GM18505 (cell line): ENCODE measurements at regions not wholly inside any gene's neighbourhood (a gene's known extent, or its start where the extent isn't known, plus 50 kb on each side); places are given as distances from the start of the nearest gene placed in this dataset.

ENCODE experiments used
- ATAC-seq: cut with Tn5 transposase; IDR thresholded peaks from one replicate; pipeline ENCODE4 v1.9.1; 2021; ENCODE audit not compliant: unreplicated experiment
- POLR2A ChIP-seq: IDR thresholded peaks from 4 replicates; pipeline ENCODE4 v1.6.1; 2011; ENCODE audit warnings: borderline replicate concordance; ENCODE audit not compliant: insufficient read depth, insufficient read length; ENCODE audit errors: extremely low read depth

GRCh38 chr13:33518452-33518851 is 232.9 kb upstream of the STARD13 start:
- no peak for ATAC-seq
- TF ChIP-seq POLR2A: no peak

- no peak for TF ChIP-seq POLR2A
These were observed 234.3 kb upstream of the STARD13 start for GRCh38 chr13:33519561-33520467.

GRCh38 chr13:33520468-33520839 is 234.9 kb upstream of the STARD13 start:
- no peak for ATAC-seq
- no peak for TF ChIP-seq POLR2A

More at GRCh38 chr13:33519561-33520467, 234.3 kb upstream of the STARD13 start:
- ATAC-seq: no peak

GRCh38 chr13:33524086-33524485 is 238.5 kb upstream of the STARD13 start:
- ATAC-seq: no peak
- no peak for TF ChIP-seq POLR2A

GRCh38 chr13:33525763-33526162 is 240.2 kb upstream of the STARD13 start:
- TF ChIP-seq POLR2A: no peak
- no peak for ATAC-seq

- no peak for TF ChIP-seq POLR2A
- ATAC-seq: no peak
These were observed 241.2 kb upstream of the STARD13 start for GRCh38 chr13:33526718-33527117.

- no peak for TF ChIP-seq POLR2A
- no peak for ATAC-seq
These were observed 243.3 kb upstream of the STARD13 start for GRCh38 chr13:33528896-33529295.

GRCh38 chr13:33531484-33531883 is 245.9 kb upstream of the STARD13 start:
- TF ChIP-seq POLR2A: no peak

GRCh38 chr13:33535061-33535460 is 249.5 kb upstream of the STARD13 start:
- TF ChIP-seq POLR2A: no peak

More at GRCh38 chr13:33531484-33531883, 245.9 kb upstream of the STARD13 start:
- ATAC-seq: no peak

GRCh38 chr13:33536601-33537000 is 251.0 kb upstream of the STARD13 start:
- ATAC-seq: no peak
- no peak for TF ChIP-seq POLR2A

More at GRCh38 chr13:33535061-33535460, 249.5 kb upstream of the STARD13 start:
- no peak for ATAC-seq

GRCh38 chr13:33537026-33537425 is 251.5 kb upstream of the STARD13 start:
- ATAC-seq: no peak
- no peak for TF ChIP-seq POLR2A

- ATAC-seq: no peak
- TF ChIP-seq POLR2A: no peak
These were observed 252.1 kb upstream of the STARD13 start for GRCh38 chr13:33537676-33538075.

GRCh38 chr13:33541456-33541855 is 255.9 kb upstream of the STARD13 start:
- no peak for ATAC-seq
- no peak for TF ChIP-seq POLR2A

- no peak for ATAC-seq
These were observed 256.4 kb upstream of the STARD13 start for GRCh38 chr13:33541962-33542308.

More at GRCh38 chr13:33541962-33542308, 256.4 kb upstream of the STARD13 start:
- TF ChIP-seq POLR2A: no peak
